Tibial artery (tissue), 4 donors: ENCODE measurements at regions not wholly inside any gene's neighbourhood (a gene's known extent, or its start where the extent isn't known, plus 50 kb on each side); places are given as distances from the start of the nearest gene placed in this dataset.
"Not testable (repeated sequence)": the region's sequence is repeated elsewhere in the genome, so short reads cannot be mapped to it uniquely, and the experiment has no call there.

Experiments used
- DNase-seq, 2 donors: peaks; one replicate each; pipeline ENCODE4 v3.0.0-alpha.2; 2019
- H3K27ac ChIP-seq, 2 donors: fragments of 200-600 bp; sonication (generic) in 1 of 2; 1 replicate in 1 of 2; 2 replicates in 1 of 2; pipeline ENCODE4 v1.5.1; 2018 to 2019; ENCODE audit warnings: mild to moderate bottlenecking in 1 of 2
- H3K27me3 ChIP-seq, 2 donors: fragments of 200-600 bp; sonication (generic) in 1 of 2; one replicate each; pipeline versions ENCODE4 v1.5.1 to v1.6.0; 2016 to 2019
- H3K36me3 ChIP-seq, 3 donors: fragments of 200-600 bp; sonication (generic) in 2 of 3; one replicate each; pipeline ENCODE4 v1.5.1; 2016 to 2019; ENCODE audit warnings: mild to moderate bottlenecking in 2 of 3
- H3K4me1 ChIP-seq, 4 donors: fragments of 200-600 bp; sonication (generic) in 2 of 4; 1 replicate in 3 of 4; 2 replicates in 1 of 4; pipeline ENCODE4 v1.5.1; 2016 to 2019
- H3K4me3 ChIP-seq, 2 donors: fragments of 200-600 bp; sonication (generic) in 1 of 2; 1 replicate in 1 of 2; 2 replicates in 1 of 2; pipeline ENCODE4 v1.5.1; 2018 to 2019; ENCODE audit warnings: mild to moderate bottlenecking in 2 of 2
- H3K9me3 ChIP-seq, 3 donors: fragments of 200-600 bp; sonication (generic) in 1 of 3; one replicate each; pipeline ENCODE4 v1.5.1; 2016 to 2019
- intact Hi-C: fragments of 100-400 bp; cut with DNase I; formaldehyde crosslinking; loops from one replicate; pipeline ENCODE4 v1.15.0; 2023; ENCODE audit warnings: low total_unique reads
- TF ChIP-seq, protein P1 (sequence below), 2 experiments: fragments of 200-600 bp in 1 of 2; fragments of 450-650 bp in 1 of 2; IDR thresholded peaks; one replicate each; pipeline ENCODE4 v1.5.1; 2017 to 2019; ENCODE audit warnings: antibody characterized with exemption in 2 of 2, mild to moderate bottlenecking in 1 of 2, moderate library complexity in 1 of 2

DNA sequence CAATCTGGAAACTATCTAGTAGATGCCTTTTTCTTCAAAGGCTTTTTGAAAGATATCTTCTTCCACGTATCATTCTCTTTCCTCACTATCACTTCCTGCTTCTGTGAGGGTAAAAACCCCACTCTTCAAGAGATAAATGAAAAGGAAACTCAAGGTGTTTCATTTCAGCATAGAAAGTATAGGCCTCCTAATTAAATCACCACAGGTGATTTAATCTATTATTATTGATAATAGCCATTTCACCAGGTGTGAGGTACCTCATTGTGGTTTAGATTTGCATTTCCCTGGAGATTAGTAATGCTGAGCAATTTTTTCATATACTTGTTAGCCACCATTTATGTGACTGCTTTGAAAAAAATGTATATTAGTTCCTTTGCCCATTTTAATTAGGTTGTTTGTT lies 92.0 kb upstream of the EMCN start:
- no peaks in the 10 kb centered on the region for H3K36me3 ChIP-seq
- intact Hi-C loops, result no loop called here

DNA sequence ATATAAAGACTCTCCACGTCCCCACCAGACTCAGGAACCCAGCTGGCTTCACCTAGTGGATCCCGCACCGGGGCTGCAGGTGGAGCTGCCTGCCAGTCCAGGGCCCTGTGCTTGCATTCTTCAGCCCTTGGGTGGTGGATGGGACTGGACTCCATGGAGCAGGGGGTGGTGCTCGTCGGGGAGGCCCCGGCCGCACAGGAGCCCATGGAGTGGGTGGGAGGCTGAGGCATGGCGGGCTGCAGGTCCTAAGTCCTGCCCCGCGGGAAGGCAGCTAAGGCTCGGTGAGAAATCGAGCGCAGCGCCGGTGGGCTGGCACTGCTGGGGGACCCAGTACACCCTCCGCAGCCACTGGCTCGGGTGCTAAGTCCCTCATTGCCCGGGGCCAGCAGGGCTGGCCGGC lies 90.8 kb upstream of the EMCN start:
- H3K4me3 ChIP-seq, H3K27ac ChIP-seq, H3K4me1 ChIP-seq, DNase-seq, H3K9me3 ChIP-seq, H3K36me3 ChIP-seq, H3K27me3 ChIP-seq, intact Hi-C loops: not testable (repeated sequence)

More for the DNA sequence above, 92.0 kb upstream of the EMCN start:
- Histone ChIP-seq H3K4me1 (no peaks in the 10 kb centered on the region), H3K9me3 (no peaks in the 10 kb centered on the region), H3K27ac (no peak overlapping the region), H3K4me3 (no peak overlapping the region), H3K27me3 (no peaks in the 10 kb centered on the region)
- no peak for DNase-seq
- TF ChIP-seq, protein P1, sequence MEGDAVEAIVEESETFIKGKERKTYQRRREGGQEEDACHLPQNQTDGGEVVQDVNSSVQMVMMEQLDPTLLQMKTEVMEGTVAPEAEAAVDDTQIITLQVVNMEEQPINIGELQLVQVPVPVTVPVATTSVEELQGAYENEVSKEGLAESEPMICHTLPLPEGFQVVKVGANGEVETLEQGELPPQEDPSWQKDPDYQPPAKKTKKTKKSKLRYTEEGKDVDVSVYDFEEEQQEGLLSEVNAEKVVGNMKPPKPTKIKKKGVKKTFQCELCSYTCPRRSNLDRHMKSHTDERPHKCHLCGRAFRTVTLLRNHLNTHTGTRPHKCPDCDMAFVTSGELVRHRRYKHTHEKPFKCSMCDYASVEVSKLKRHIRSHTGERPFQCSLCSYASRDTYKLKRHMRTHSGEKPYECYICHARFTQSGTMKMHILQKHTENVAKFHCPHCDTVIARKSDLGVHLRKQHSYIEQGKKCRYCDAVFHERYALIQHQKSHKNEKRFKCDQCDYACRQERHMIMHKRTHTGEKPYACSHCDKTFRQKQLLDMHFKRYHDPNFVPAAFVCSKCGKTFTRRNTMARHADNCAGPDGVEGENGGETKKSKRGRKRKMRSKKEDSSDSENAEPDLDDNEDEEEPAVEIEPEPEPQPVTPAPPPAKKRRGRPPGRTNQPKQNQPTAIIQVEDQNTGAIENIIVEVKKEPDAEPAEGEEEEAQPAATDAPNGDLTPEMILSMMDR (IDR thresholded peaks at IDR 0.05), result no peak

DNA sequence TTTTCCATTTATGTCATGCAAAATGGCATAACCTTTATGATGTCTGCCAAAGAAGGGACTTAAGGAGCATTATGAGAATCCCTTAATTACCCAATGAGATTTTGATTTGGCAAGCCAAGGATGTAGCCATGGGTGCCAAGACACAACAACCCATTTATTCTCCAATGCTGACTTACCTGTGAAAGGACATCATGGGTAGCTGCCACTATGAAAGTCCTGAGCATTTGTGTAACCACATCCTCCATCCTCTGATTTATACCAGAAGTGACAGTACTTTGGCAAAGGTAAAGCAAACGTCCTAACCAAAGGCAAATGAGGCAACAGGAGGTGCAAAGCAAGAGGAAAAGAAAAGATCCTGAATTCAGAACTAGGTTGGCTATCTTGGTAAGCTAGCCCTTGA lies 87.3 kb upstream of the EMCN start:
- intact Hi-C loops, result no loop called here
- Histone ChIP-seq H3K9me3 (no peaks in the 10 kb centered on the region), H3K4me1 (no peaks in the 10 kb centered on the region), H3K4me3 (no peak overlapping the region), H3K36me3 (no peaks in the 10 kb centered on the region), H3K27ac (no peak overlapping the region), H3K27me3 (no peaks in the 10 kb centered on the region)
- no peak for DNase-seq
- TF ChIP-seq, protein P1 (IDR thresholded peaks at IDR 0.05), result no peak

DNA sequence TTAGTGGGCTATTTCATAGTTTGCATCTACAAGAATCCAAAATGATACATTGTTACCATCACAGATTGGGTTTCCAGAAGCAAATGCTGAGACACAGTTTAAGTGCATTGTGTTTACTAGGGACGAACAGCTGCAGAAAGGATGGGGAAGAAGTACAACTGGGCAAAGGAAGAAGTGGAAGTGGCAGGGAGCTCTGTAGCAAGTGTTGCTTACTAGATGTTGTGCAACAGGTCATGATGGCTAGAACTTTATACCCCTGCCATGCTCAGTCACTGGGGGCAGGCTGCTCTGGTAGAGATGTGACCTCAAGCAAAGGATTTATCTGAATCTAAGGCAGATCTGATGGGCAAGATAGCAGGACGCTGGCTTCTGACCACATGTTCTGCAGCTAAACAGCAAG lies 76.1 kb upstream of the EMCN start:
- no peak for DNase-seq
- H3K4me3 ChIP-seq, result no peak overlapping the region

DNA sequence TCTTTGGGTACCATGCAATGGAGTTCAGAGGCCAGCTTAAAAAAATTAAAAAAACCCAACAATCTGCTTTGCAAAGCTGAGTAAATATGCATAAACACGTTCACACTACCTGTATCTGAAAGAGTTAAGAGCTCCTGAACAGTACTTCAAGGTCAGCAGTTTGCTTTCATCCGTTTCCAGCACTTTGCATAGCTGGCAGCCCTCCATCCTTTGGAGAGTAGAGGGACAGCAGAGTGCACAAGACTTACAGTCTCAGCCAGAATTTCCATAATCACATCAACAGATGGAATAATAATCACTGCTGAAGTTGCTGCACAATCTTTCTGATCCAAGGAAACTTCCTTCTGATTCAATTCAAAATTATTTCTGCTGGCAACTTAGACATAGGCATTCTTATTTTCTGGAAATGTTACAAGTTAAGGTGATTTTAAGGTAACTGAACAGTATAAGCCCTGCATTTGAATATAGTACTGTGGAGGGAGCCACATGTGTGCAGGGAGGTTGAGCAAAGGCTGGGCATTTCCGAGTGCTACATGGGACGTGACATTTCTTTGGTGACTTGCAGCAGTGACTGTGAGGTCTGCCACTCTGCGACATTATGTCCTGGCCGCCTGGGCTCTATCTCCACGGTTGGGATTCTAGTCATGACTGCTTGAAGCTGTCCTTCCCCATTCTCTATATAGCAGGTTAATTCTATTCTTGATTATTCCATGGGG lies 73.5 kb upstream of the EMCN start:
- H3K27ac ChIP-seq, result no peak overlapping the region
- TF ChIP-seq, protein P1 (IDR thresholded peaks at IDR 0.05), result no peak
- H3K9me3 ChIP-seq, result no peaks in the 10 kb centered on the region
- DNase-seq, result no peak
- no peaks in the 10 kb centered on the region for H3K27me3 ChIP-seq
- no peak overlapping the region for H3K4me3 ChIP-seq
- intact Hi-C loops, result no loop called here
- no peaks in the 10 kb centered on the region for H3K4me1 ChIP-seq
- H3K36me3 ChIP-seq, result no peaks in the 10 kb centered on the region

More for the DNA sequence above, 76.1 kb upstream of the EMCN start:
- intact Hi-C loops, result no loop called here
- TF ChIP-seq, protein P1 (IDR thresholded peaks at IDR 0.05), result no peak
- no peak overlapping the region for H3K27ac ChIP-seq
- no peaks in the 10 kb centered on the region for H3K9me3 ChIP-seq
- no peaks in the 10 kb centered on the region for H3K27me3 ChIP-seq
- no peaks in the 10 kb centered on the region for H3K36me3 ChIP-seq
- H3K4me1 ChIP-seq, result no peaks in the 10 kb centered on the region

DNA sequence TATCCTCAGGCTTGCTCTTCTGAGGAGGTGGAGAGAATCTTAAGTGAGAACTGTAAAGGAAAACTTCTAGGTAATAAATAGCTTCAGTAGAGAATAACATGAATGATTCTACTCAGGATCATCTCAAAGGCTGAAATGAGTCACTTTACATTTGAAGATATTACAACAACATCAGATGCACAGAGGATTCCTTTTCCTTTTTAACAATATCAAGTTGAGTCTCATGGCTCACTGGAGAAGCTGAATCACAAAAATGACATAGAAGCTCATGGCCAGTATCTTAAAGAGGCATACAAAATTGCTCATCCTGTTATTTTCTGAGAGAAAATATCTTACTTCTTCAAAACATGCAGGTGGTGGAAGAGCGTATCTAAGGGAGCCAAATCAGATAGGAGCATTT lies 72.5 kb upstream of the EMCN start:
- intact Hi-C loops, result no loop called here
- DNase-seq, result no peak
- Histone ChIP-seq H3K4me1 (no peaks in the 10 kb centered on the region), H3K27ac (no peak overlapping the region), H3K36me3 (no peaks in the 10 kb centered on the region), H3K4me3 (no peak overlapping the region), H3K27me3 (no peaks in the 10 kb centered on the region), H3K9me3 (no peaks in the 10 kb centered on the region)
- TF ChIP-seq, protein P1 (IDR thresholded peaks at IDR 0.05), result no peak
